HFF-Myc (cell line): ENCODE measurements at regions not wholly inside any gene's neighbourhood (a gene's known extent, or its start where the extent isn't known, plus 50 kb on each side); places are given as distances from the start of the nearest gene placed in this dataset.

Experiments
- DNase-seq: peaks from one replicate; pipeline ENCODE4 v3.0.0-alpha.2; 2011; ENCODE audit warnings: low read depth; ENCODE audit errors: extremely low read depth
- H3K4me3 ChIP-seq: replicated peaks from 2 replicates; pipeline ENCODE4 v1.5.1; 2011; ENCODE audit warnings: low read depth, mild to moderate bottlenecking, control low read depth, low read length
- TF ChIP-seq, protein P1 (sequence below): IDR thresholded peaks from 2 replicates; pipeline ENCODE4 v1.5.1; 2012; ENCODE audit warnings: mild to moderate bottlenecking, low read depth, low read length, control low read depth; ENCODE audit errors: missing control alignments

- TF ChIP-seq, protein P1, sequence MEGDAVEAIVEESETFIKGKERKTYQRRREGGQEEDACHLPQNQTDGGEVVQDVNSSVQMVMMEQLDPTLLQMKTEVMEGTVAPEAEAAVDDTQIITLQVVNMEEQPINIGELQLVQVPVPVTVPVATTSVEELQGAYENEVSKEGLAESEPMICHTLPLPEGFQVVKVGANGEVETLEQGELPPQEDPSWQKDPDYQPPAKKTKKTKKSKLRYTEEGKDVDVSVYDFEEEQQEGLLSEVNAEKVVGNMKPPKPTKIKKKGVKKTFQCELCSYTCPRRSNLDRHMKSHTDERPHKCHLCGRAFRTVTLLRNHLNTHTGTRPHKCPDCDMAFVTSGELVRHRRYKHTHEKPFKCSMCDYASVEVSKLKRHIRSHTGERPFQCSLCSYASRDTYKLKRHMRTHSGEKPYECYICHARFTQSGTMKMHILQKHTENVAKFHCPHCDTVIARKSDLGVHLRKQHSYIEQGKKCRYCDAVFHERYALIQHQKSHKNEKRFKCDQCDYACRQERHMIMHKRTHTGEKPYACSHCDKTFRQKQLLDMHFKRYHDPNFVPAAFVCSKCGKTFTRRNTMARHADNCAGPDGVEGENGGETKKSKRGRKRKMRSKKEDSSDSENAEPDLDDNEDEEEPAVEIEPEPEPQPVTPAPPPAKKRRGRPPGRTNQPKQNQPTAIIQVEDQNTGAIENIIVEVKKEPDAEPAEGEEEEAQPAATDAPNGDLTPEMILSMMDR, result no peak
- no peak overlapping the region for H3K4me3 ChIP-seq
- no peak for DNase-seq
Observed at GRCh38 chrX:150036641-150037040, 98.3 kb upstream of the EOLA2 start.

- TF ChIP-seq, protein P1, result no peak
- no peak overlapping the region for H3K4me3 ChIP-seq
- no peak for DNase-seq
Observed at GRCh38 chrX:150037041-150037440, 98.8 kb upstream of the EOLA2 start.

DNA sequence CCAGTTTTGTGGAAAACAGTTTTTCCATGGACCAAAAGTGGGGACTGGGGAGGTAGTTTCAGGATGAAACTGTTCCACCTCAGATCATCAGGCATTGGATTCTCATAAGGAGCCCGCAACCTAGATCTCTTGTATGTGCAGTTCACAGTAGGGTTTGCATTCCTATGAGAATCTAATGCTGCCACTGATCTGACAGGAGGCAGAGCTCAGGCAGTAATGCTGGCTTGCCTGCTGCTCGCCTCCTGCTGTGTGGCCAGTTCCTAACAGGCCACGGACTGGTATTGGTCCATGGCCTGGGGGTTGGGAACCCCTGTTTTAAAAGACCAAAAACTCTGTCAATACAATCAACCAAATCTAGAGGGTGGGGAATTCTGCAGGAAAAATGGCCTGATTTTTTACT lies 100.0 kb upstream of the EOLA2 start:
- TF ChIP-seq, protein P1, result no peak
- DNase-seq, result no peak
- no peak overlapping the region for H3K4me3 ChIP-seq

GRCh38 chrX:150038986-150039599 lies 100.8 kb upstream of the EOLA2 start:
- DNase-seq, result no peak
- TF ChIP-seq, protein P1, result no peak

GRCh38 chrX:150041208-150041607 lies 102.9 kb upstream of the EOLA2 start:
- no peak overlapping the region for H3K4me3 ChIP-seq
- DNase-seq, result no peak
- TF ChIP-seq, protein P1, result no peak

More at GRCh38 chrX:150038986-150039599, 100.8 kb upstream of the EOLA2 start:
- H3K4me3 ChIP-seq, result no peak overlapping the region

GRCh38 chrX:150044556-150044955 lies 106.3 kb upstream of the EOLA2 start:
- TF ChIP-seq, protein P1, result no peak
- H3K4me3 ChIP-seq, result no peak overlapping the region
- no peak for DNase-seq

DNA sequence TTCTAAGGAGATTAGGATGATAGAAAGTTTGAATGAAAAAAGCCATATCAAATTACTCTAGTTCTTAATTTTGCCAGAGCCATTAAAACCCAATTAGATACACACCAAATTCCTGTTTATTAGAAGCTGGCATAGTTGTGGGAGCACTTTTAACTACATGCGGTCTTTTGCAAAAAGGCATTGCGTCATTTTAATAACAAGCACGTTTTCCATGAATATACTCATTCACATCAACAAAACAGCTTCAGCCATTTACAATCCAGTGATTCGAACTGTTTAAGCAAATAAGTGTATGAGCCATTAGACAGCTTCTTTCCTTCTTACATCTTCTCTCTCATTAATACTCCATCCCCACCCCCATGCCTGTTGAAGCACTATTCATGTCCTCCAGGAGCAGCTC lies 109.5 kb upstream of the EOLA2 start:
- DNase-seq, result no peak
- no peak overlapping the region for H3K4me3 ChIP-seq
- TF ChIP-seq, protein P1, result no peak
